Posterior vena cava (tissue), 2 donors: ENCODE measurements at regions not wholly inside any gene's neighbourhood (a gene's known extent, or its start where the extent isn't known, plus 50 kb on each side); places are given as distances from the start of the nearest gene placed in this dataset.

Source experiments
- DNase-seq: peaks from one replicate; pipeline ENCODE4 v3.0.0-alpha.2; 2020; ENCODE audit warnings: low spot score
- intact Hi-C, 2 donors: fragments of 100-400 bp; cut with DNase I; formaldehyde crosslinking; loops; one replicate each; pipeline versions ENCODE4 v1.14.1 to v1.14.2; 2022 to 2023
- donor health status: DM: yes; HTN: yes; CAD: no.
- donor health status: DM: yes; HTN: yes; CAD: no.

- intact Hi-C loops: no loop called here
- DNase-seq: no peak
Observed at GRCh38 chr2:144592500-144593256, 72.8 kb upstream of the ZEB2 start.

GRCh38 chr2:144587306-144587705 is 67.4 kb upstream of the ZEB2 start:
- DNase-seq: no peak
- intact Hi-C loops: loop anchor here in 1 of 2 donors (5.0 kb wide), 1 partner anchor 1330 kb away; no protein-coding TSS in a partner anchor

- intact Hi-C loops: loop anchor here in 1 of 2 donors (5.0 kb wide), 1 partner anchor 1331 kb away; no protein-coding TSS in a partner anchor
- no peak for DNase-seq
Observed at GRCh38 chr2:144586476-144586875, 66.6 kb upstream of the ZEB2 start.

- intact Hi-C loops: no loop called here
- DNase-seq: no peak
Observed at GRCh38 chr2:144583741-144584453, 64.0 kb upstream of the ZEB2 start.

GRCh38 chr2:144583381-144583729 is 63.4 kb upstream of the ZEB2 start:
- intact Hi-C loops: no loop called here

GRCh38 chr2:144582651-144583380 is 62.9 kb upstream of the ZEB2 start:
- no peak for DNase-seq
- intact Hi-C loops: no loop called here

More at GRCh38 chr2:144583381-144583729, 63.4 kb upstream of the ZEB2 start:
- DNase-seq: no peak

GRCh38 chr2:144580521-144581161 is 60.7 kb upstream of the ZEB2 start:
- DNase-seq: no peak

GRCh38 chr2:144579556-144579955 is 59.6 kb upstream of the ZEB2 start:
- intact Hi-C loops: no loop called here

More at GRCh38 chr2:144580521-144581161, 60.7 kb upstream of the ZEB2 start:
- intact Hi-C loops: no loop called here

GRCh38 chr2:144578099-144578498 is 58.2 kb upstream of the ZEB2 start:
- no peak for DNase-seq
- intact Hi-C loops: no loop called here

More at GRCh38 chr2:144579556-144579955, 59.6 kb upstream of the ZEB2 start:
- DNase-seq: no peak

- no peak for DNase-seq
- intact Hi-C loops: no loop called here
Observed at GRCh38 chr2:144572977-144573376, 53.1 kb upstream of the ZEB2 start.

- intact Hi-C loops: no loop called here
- DNase-seq: no peak
Observed at GRCh38 chr2:144571770-144572169, 51.9 kb upstream of the ZEB2 start.

- intact Hi-C loops: no loop called here
Observed at GRCh38 chr2:144570566-144570965, 50.6 kb upstream of the ZEB2 start.

More at GRCh38 chr2:144570566-144570965, 50.6 kb upstream of the ZEB2 start:
- DNase-seq: no peak
